Activated CD4-positive, CD25-positive, alpha-beta regulatory T cell treated with anti-CD3 and anti-CD28 coated beads, Interleukin-2, amount 50 U/mL, for 24 hours (primary cell): ENCODE measurements at regions not wholly inside any gene's neighbourhood (a gene's known extent, or its start where the extent isn't known, plus 50 kb on each side); places are given as distances from the start of the nearest gene placed in this dataset.

Experiments
- ATAC-seq, 2 donors: fragments of 150-1000 bp; cut with Tn5 transposase; one replicate each; pipeline ENCODE4 v1.10.0; 2021; ENCODE audit warnings: mild to moderate bottlenecking in 1 of 2, moderate library complexity in 1 of 2

- ATAC-seq, result no peak
Measured at GRCh38 chr2:59530258-59530657, 1023.2 kb downstream of the BCL11A start.

- ATAC-seq, result no peak
Measured at GRCh38 chr2:59529726-59530125, 1023.7 kb downstream of the BCL11A start.

- no peak for ATAC-seq
Measured at GRCh38 chr2:59528525-59528924, 1024.9 kb downstream of the BCL11A start.

GRCh38 chr2:59502981-59503380 is 1050.5 kb downstream of the BCL11A start:
- ATAC-seq, result no peak

- ATAC-seq, result no peak
Measured at GRCh38 chr2:59490994-59491393, 1062.5 kb downstream of the BCL11A start.

GRCh38 chr2:59490192-59490591 is 1063.3 kb downstream of the BCL11A start:
- ATAC-seq, result no peak

GRCh38 chr2:59484673-59485072 is 1068.8 kb downstream of the BCL11A start:
- no peak for ATAC-seq

- no peak for ATAC-seq
Measured at GRCh38 chr2:59463426-59463825, 1090.0 kb downstream of the BCL11A start.

- no peak for ATAC-seq
Measured at GRCh38 chr2:59462422-59463197, 1090.8 kb downstream of the BCL11A start.

GRCh38 chr2:59461127-59461526 is 1092.3 kb downstream of the BCL11A start:
- no peak for ATAC-seq

- no peak for ATAC-seq
Measured at GRCh38 chr2:59458800-59459199, 1094.7 kb downstream of the BCL11A start.

GRCh38 chr2:59456285-59456684 is 1097.2 kb downstream of the BCL11A start:
- ATAC-seq, result no peak

- ATAC-seq, result no peak
Measured at GRCh38 chr2:59449274-59449673, 1104.2 kb downstream of the BCL11A start.

GRCh38 chr2:59440491-59440890 is 1113.0 kb downstream of the BCL11A start:
- ATAC-seq, result no peak

GRCh38 chr2:59435635-59436034 is 1117.8 kb downstream of the BCL11A start:
- ATAC-seq, result no peak

GRCh38 chr2:59428940-59429339 is 1124.5 kb downstream of the BCL11A start:
- no peak for ATAC-seq

GRCh38 chr2:59427980-59428379 is 1125.5 kb downstream of the BCL11A start:
- no peak for ATAC-seq

- ATAC-seq, result no peak
Measured at GRCh38 chr2:59425247-59425646, 1128.2 kb downstream of the BCL11A start.

GRCh38 chr2:59413751-59414570 is 1139.5 kb downstream of the BCL11A start:
- ATAC-seq, result no peak

GRCh38 chr2:59399126-59399525 is 1154.3 kb downstream of the BCL11A start:
- no peak for ATAC-seq

GRCh38 chr2:59398081-59398480 is 1155.4 kb downstream of the BCL11A start:
- no peak for ATAC-seq

GRCh38 chr2:59395119-59395518 is 1154.0 kb upstream of the FANCL start:
- no peak for ATAC-seq

- no peak for ATAC-seq
Measured at GRCh38 chr2:59391896-59392295, 1150.8 kb upstream of the FANCL start.

GRCh38 chr2:59390581-59390980 is 1149.5 kb upstream of the FANCL start:
- no peak for ATAC-seq
